Liver (tissue), 7 donors: ENCODE measurements at regions not wholly inside any gene's neighbourhood (a gene's known extent, or its start where the extent isn't known, plus 50 kb on each side); places are given as distances from the start of the nearest gene placed in this dataset.

Source experiments
- DNase-seq: peaks from one replicate; pipeline ENCODE4 v3.0.0-alpha.2; 2017; ENCODE audit warnings: low spot score
- H3K27ac ChIP-seq, 2 donors: one replicate each; pipeline ENCODE4 v1.7.0; 2013; ENCODE audit warnings: inconsistent platforms in 2 of 2, low read length in 2 of 2, control low read depth in 1 of 2, low read depth in 1 of 2, mild to moderate bottlenecking in 1 of 2
- H3K27me3 ChIP-seq, 4 donors: one replicate each; pipeline versions ENCODE4 v1.6.1 to v1.7.0; 2013; ENCODE audit warnings: low read length in 3 of 4, inconsistent platforms in 1 of 4, mild to moderate bottlenecking in 1 of 4, moderate library complexity in 1 of 4; ENCODE audit not compliant: control insufficient read depth in 4 of 4, insufficient read depth in 4 of 4
- H3K36me3 ChIP-seq, 4 donors: one replicate each; pipeline versions ENCODE4 v1.6.1 to v1.7.0; 2013; ENCODE audit warnings: low read length in 3 of 4, mild to moderate bottlenecking in 3 of 4, low read depth in 1 of 4, moderate library complexity in 1 of 4; ENCODE audit not compliant: control insufficient read depth in 4 of 4, insufficient read depth in 3 of 4
- H3K4me1 ChIP-seq, 4 donors: one replicate each; pipeline versions ENCODE4 v1.6.1 to v1.7.0; 2013; ENCODE audit warnings: low read length in 3 of 4, mild to moderate bottlenecking in 3 of 4, moderate library complexity in 1 of 4; ENCODE audit not compliant: control insufficient read depth in 4 of 4, insufficient read depth in 4 of 4
- H3K4me3 ChIP-seq, 3 donors: one replicate each; pipeline versions ENCODE4 v1.6.1 to v1.7.0; 2013; ENCODE audit warnings: low read length in 3 of 3, control low read depth in 1 of 3, low read depth in 1 of 3, mild to moderate bottlenecking in 1 of 3
- H3K9ac ChIP-seq, 2 donors: one replicate each; pipeline ENCODE4 v1.7.0; 2013; ENCODE audit warnings: low read length in 2 of 2, mild to moderate bottlenecking in 2 of 2, moderate library complexity in 2 of 2, control low read depth in 1 of 2, low read depth in 1 of 2
- H3K9me3 ChIP-seq, 4 donors: one replicate each; pipeline versions ENCODE4 v1.6.1 to v1.7.0; 2013; ENCODE audit warnings: low read length in 3 of 4; ENCODE audit not compliant: control insufficient read depth in 4 of 4
- FOXA1 ChIP-seq: IDR thresholded peaks from 2 replicates; pipeline ENCODE4 v1.6.1; 2016; ENCODE audit warnings: antibody characterized with exemption
- GABPA ChIP-seq, 2 donors: IDR thresholded peaks in 1 of 2; conservative IDR thresholded peaks in 1 of 2; 2 replicates each; pipeline ENCODE4 v1.6.1; 2016; ENCODE audit warnings: antibody characterized with exemption in 2 of 2, mild to moderate bottlenecking in 1 of 2, moderate library complexity in 1 of 2
- HNF4A ChIP-seq, 2 donors: conservative IDR thresholded peaks; 2 replicates each; pipeline ENCODE4 v1.6.1; 2016; ENCODE audit warnings: antibody characterized with exemption in 2 of 2, mild to moderate bottlenecking in 2 of 2
- HNF4G ChIP-seq: IDR thresholded peaks from 2 replicates; pipeline ENCODE4 v1.6.1; 2016; ENCODE audit warnings: antibody characterized with exemption
- JUND ChIP-seq, 2 donors: IDR thresholded peaks; 2 replicates each; pipeline ENCODE4 v1.6.1; 2016; ENCODE audit warnings: antibody characterized with exemption in 2 of 2
- MAX ChIP-seq: IDR thresholded peaks from 2 replicates; pipeline ENCODE4 v1.6.1; 2016; ENCODE audit warnings: antibody characterized with exemption
- NR2F2 ChIP-seq: IDR thresholded peaks from 2 replicates; pipeline ENCODE4 v1.6.1; 2016; ENCODE audit warnings: antibody characterized with exemption
- RAD21 ChIP-seq, 2 donors: IDR thresholded peaks; 2 replicates each; pipeline ENCODE4 v1.6.1; 2016; ENCODE audit warnings: antibody characterized with exemption in 2 of 2, mild to moderate bottlenecking in 2 of 2
- RXRA ChIP-seq, 2 donors: IDR thresholded peaks; 2 replicates each; pipeline ENCODE4 v1.6.1; 2017 to 2018; ENCODE audit warnings: antibody characterized with exemption in 2 of 2, mild to moderate bottlenecking in 1 of 2
- SP1 ChIP-seq: IDR thresholded peaks from 2 replicates; pipeline ENCODE4 v1.6.1; 2018; ENCODE audit warnings: antibody characterized with exemption, mild to moderate bottlenecking
- TAF1 ChIP-seq: conservative IDR thresholded peaks from 2 replicates; pipeline ENCODE4 v1.6.1; 2016; ENCODE audit warnings: antibody characterized with exemption, mild to moderate bottlenecking
- YY1 ChIP-seq: IDR thresholded peaks from 2 replicates; pipeline ENCODE4 v1.6.1; 2016; ENCODE audit warnings: antibody characterized with exemption, mild to moderate bottlenecking
- WGBS: extraction: QIAGEN DNeasy Blood & Tissue Kit; methylation state at CpG from one replicate; pipeline ENCODE4 v1.1.7; 2013; 5-methylcytosine and 5-hydroxymethylcytosine counted together
- TF ChIP-seq, protein P1 (sequence below): IDR thresholded peaks from 2 replicates; pipeline ENCODE4 v1.6.1; 2016; ENCODE audit warnings: antibody characterized with exemption
- TF ChIP-seq, protein P2 (sequence below): IDR thresholded peaks from 2 replicates; pipeline ENCODE4 v1.6.1; 2016; ENCODE audit warnings: antibody characterized with exemption
- donor health status: healthy.
- donor health status: healthy.
- donor health status: healthy.
- donor health status: healthy.

- Histone ChIP-seq H3K9ac (no peak overlapping the region), H3K4me1 (no peaks in the 10 kb centered on the region), H3K27ac (no peak overlapping the region), H3K27me3 (no peaks in the 10 kb centered on the region), H3K9me3 (no peaks in the 10 kb centered on the region), H3K36me3 (no peaks in the 10 kb centered on the region), H3K4me3 (no peak overlapping the region)
- TF ChIP-seq FOXA1 (no peak), RAD21 (IDR thresholded peaks at IDR 0.05) (no peak), TAF1 (no peak), NR2F2 (no peak), GABPA (IDR thresholded peaks at IDR 0.05 in 1 of 2, conservative IDR thresholded peaks at IDR 0.05 in 1 of 2) (no peak), HNF4A (conservative IDR thresholded peaks at IDR 0.05) (no peak), RXRA (IDR thresholded peaks at IDR 0.05) (no peak), SP1 (no peak)
- TF ChIP-seq, protein P1, sequence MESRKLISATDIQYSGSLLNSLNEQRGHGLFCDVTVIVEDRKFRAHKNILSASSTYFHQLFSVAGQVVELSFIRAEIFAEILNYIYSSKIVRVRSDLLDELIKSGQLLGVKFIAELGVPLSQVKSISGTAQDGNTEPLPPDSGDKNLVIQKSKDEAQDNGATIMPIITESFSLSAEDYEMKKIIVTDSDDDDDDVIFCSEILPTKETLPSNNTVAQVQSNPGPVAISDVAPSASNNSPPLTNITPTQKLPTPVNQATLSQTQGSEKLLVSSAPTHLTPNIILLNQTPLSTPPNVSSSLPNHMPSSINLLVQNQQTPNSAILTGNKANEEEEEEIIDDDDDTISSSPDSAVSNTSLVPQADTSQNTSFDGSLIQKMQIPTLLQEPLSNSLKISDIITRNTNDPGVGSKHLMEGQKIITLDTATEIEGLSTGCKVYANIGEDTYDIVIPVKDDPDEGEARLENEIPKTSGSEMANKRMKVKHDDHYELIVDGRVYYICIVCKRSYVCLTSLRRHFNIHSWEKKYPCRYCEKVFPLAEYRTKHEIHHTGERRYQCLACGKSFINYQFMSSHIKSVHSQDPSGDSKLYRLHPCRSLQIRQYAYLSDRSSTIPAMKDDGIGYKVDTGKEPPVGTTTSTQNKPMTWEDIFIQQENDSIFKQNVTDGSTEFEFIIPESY, result no peak
- WGBS, result 88% methylated on average over 1 of the region's 1 CpG
- no peak for DNase-seq
Measured at GRCh38 chr3:118504906-118505305, 529.7 kb downstream of the IGSF11 start.

DNA sequence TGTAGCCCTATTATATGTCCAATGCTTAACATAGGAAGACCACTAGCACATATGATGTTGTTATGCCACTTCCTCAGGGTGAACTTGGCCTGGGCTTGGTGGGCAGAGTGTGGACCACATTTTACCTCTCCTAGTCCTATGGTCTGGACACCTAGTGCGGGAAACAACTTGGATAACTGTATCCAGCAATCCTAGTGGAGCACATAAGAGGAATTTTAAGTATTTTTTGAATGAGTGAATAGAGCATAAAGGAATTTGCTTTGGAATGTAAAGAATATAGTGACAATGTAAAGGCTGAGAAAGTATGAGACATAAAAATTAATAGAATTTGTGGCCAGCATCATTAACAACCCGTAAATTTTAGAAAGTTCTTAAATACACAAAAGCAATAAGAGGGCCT lies 528.9 kb downstream of the IGSF11 start:
- WGBS, result 68% methylated on average over 2 of the region's 2 CpGs

DNA sequence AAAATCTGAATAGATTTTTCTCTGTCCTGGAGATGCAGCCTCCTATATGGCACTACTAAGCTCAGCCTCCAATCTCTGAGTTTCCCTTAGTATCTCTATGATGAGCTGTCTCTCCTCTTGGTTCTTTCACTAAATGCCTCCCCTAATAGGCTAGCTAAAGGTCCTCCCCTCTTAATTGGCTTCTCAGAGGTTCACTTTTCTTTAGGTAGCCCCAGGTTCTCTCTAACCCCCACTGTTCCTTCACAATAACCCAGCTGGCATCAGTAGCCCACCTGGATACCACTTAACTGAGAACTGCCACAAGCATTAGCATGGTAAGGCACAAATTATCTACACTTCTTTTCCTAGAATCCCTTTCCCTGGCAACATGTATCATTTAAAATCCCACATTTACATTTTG lies 523.2 kb downstream of the IGSF11 start:
- no peak for DNase-seq
- Histone ChIP-seq H3K4me1 (no peaks in the 10 kb centered on the region), H3K9ac (no peak overlapping the region), H3K27me3 (no peaks in the 10 kb centered on the region), H3K27ac (no peak overlapping the region), H3K4me3 (no peak overlapping the region), H3K36me3 (no peaks in the 10 kb centered on the region), H3K9me3 (no peaks in the 10 kb centered on the region)
- no peak for TF ChIP-seq HNF4G
- TF ChIP-seq HNF4A (conservative IDR thresholded peaks at IDR 0.05), result no peak
- TF ChIP-seq RAD21 (IDR thresholded peaks at IDR 0.05), result no peak

More for the DNA sequence above, 528.9 kb downstream of the IGSF11 start:
- Histone ChIP-seq H3K9ac (no peak overlapping the region), H3K27ac (no peak overlapping the region), H3K9me3 (no peaks in the 10 kb centered on the region), H3K4me1 (no peaks in the 10 kb centered on the region), H3K27me3 (no peaks in the 10 kb centered on the region), H3K36me3 (no peaks in the 10 kb centered on the region), H3K4me3 (no peak overlapping the region)
- no peak for DNase-seq
- TF ChIP-seq JUND (IDR thresholded peaks at IDR 0.05), result no peak
- no peak for TF ChIP-seq RXRA (IDR thresholded peaks at IDR 0.05)
- TF ChIP-seq TAF1, result no peak
- no peak for TF ChIP-seq RAD21 (IDR thresholded peaks at IDR 0.05)

- 69% methylated on average over 2 of the region's 2 CpGs for WGBS
- H3K4me3 ChIP-seq, result no peak overlapping the region
- no peak overlapping the region for H3K27ac ChIP-seq
- H3K9me3 ChIP-seq, result no peaks in the 10 kb centered on the region
- DNase-seq, result no peak
- no peak for TF ChIP-seq HNF4A (conservative IDR thresholded peaks at IDR 0.05)
- TF ChIP-seq, protein P1, result no peak
- TF ChIP-seq YY1, result no peak
- no peak for TF ChIP-seq SP1
- TF ChIP-seq, protein P2, sequence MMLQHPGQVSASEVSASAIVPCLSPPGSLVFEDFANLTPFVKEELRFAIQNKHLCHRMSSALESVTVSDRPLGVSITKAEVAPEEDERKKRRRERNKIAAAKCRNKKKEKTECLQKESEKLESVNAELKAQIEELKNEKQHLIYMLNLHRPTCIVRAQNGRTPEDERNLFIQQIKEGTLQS, result no peak
- TF ChIP-seq MAX, result no peak
- TF ChIP-seq JUND (IDR thresholded peaks at IDR 0.05), result no peak
- no peak for TF ChIP-seq GABPA (IDR thresholded peaks at IDR 0.05 in 1 of 2, conservative IDR thresholded peaks at IDR 0.05 in 1 of 2)
- no peak overlapping the region for H3K9ac ChIP-seq
- H3K36me3 ChIP-seq, result no peaks in the 10 kb centered on the region
- H3K4me1 ChIP-seq, result no peaks in the 10 kb centered on the region
- no peaks in the 10 kb centered on the region for H3K27me3 ChIP-seq
Measured at GRCh38 chr3:118512301-118512700, 522.3 kb downstream of the IGSF11 start.
